Calu3 (cell line): ENCODE measurements at regions not wholly inside any gene's neighbourhood (a gene's known extent, or its start where the extent isn't known, plus 50 kb on each side); places are given as distances from the start of the nearest gene placed in this dataset.
"Not testable (repeated sequence)": the region's sequence is repeated elsewhere in the genome, so short reads cannot be mapped to it uniquely, and the experiment has no call there.

Experiments used
- BruUV-seq: library from RNA; stranded (reverse); fragments of 400-500 nt; replicated peaks from 2 replicates; lab custom pipeline; 2021; lab: Mats Ljungman, UMichigan
- CTCF ChIA-PET: fragments of 300-600 bp; sonication (Branson Sonifier 250); formaldehyde crosslinking; loops from one replicate; lab custom pipeline; 2022; ENCODE audit warnings: antibody characterized with exemption; lab: Charles Lee
- DNase-seq: peaks from one replicate; pipeline ENCODE4 v3.0.0; 2022
- H3K27ac Mint-ChIP-seq: one replicate; pipeline ENCODE4 v1.8.0; 2022; ENCODE audit warnings: mixed read lengths; ENCODE audit not compliant: unreplicated experiment
- H3K27me3 Mint-ChIP-seq: one replicate; pipeline ENCODE4 v1.8.0; 2022; ENCODE audit warnings: mixed read lengths; ENCODE audit not compliant: unreplicated experiment
- H3K36me3 Mint-ChIP-seq: one replicate; pipeline ENCODE4 v1.8.0; 2022; ENCODE audit warnings: mild to moderate bottlenecking, moderate library complexity, mixed read lengths; ENCODE audit not compliant: insufficient read depth, unreplicated experiment
- H3K4me1 Mint-ChIP-seq: one replicate; pipeline ENCODE4 v1.8.0; 2022; ENCODE audit warnings: mild to moderate bottlenecking, low read depth, mixed read lengths; ENCODE audit not compliant: unreplicated experiment
- H3K4me3 Mint-ChIP-seq: one replicate; pipeline ENCODE4 v1.8.0; 2022; ENCODE audit warnings: mild to moderate bottlenecking, low read depth, moderate library complexity, mixed read lengths; ENCODE audit not compliant: unreplicated experiment
- H3K9me3 Mint-ChIP-seq: one replicate; pipeline ENCODE4 v1.8.0; 2022; ENCODE audit warnings: low read depth, mixed read lengths; ENCODE audit not compliant: unreplicated experiment
- CTCF ChIP-seq: fragments of 200-600 bp; IDR thresholded peaks from one replicate; pipeline ENCODE4 v1.8.0; 2022; ENCODE audit warnings: antibody characterized with exemption; ENCODE audit not compliant: unreplicated experiment
- intact Hi-C: fragments of 100-400 bp; cut with micrococcal nuclease; formaldehyde crosslinking; loops from one replicate; pipeline ENCODE4 v1.10.0; 2022; ENCODE audit not compliant: unreplicated experiment

- Mint-ChIP-seq H3K27me3 (no peaks in the 10 kb centered on the region), H3K27ac (no peak overlapping the region), H3K4me1 (peaks cover 10% of the 10 kb centered on the region), H3K4me3 (no peak overlapping the region), H3K36me3 (no peaks in the 10 kb centered on the region), H3K9me3 (peaks cover 18% of the 10 kb centered on the region)
- CTCF ChIA-PET: interaction anchor here (0.7 kb wide), 2 partner anchors 430 to 632 kb away, joined by 5 to 6 read pairs; no protein-coding TSS in a partner anchor
- no TSS peak for BruUV-seq
- no peak for TF ChIP-seq CTCF
- no peak for DNase-seq
- intact Hi-C loops: no loop called here
Observed at GRCh38 chr5:142520885-142521284, 165.0 kb downstream of the FGF1 start.

- intact Hi-C loops, DNase-seq, H3K27me3 Mint-ChIP-seq, H3K4me3 Mint-ChIP-seq, H3K4me1 Mint-ChIP-seq, H3K36me3 Mint-ChIP-seq, H3K27ac Mint-ChIP-seq, BruUV-seq: not testable (repeated sequence)
- peaks cover 18% of the 10 kb centered on the region for H3K9me3 Mint-ChIP-seq
- CTCF ChIA-PET: interaction anchor here (0.7 kb wide), 1 partner anchor 429 kb away, joined by 5 read pairs; no protein-coding TSS in a partner anchor
Observed at GRCh38 chr5:142519913-142520312, 166.0 kb downstream of the FGF1 start.

GRCh38 chr5:142517840-142518239 is 168.1 kb downstream of the FGF1 start:
- no peak for DNase-seq
- no peak overlapping the region for H3K4me3 Mint-ChIP-seq
- H3K27me3 Mint-ChIP-seq: no peaks in the 10 kb centered on the region
- peaks cover 24% of the 10 kb centered on the region for H3K4me1 Mint-ChIP-seq
- CTCF ChIA-PET: interaction anchor here (1.2 kb wide), 1 partner anchor 95 kb away, joined by 3 read pairs; no protein-coding TSS in a partner anchor
- TF ChIP-seq CTCF: no peak
- peaks cover 3% of the 10 kb centered on the region for H3K36me3 Mint-ChIP-seq
- intact Hi-C loops: no loop called here
- peaks cover 11% of the 10 kb centered on the region for H3K9me3 Mint-ChIP-seq
- no TSS peak for BruUV-seq
- no peak overlapping the region for H3K27ac Mint-ChIP-seq

- BruUV-seq: no TSS peak
- CTCF ChIA-PET: interaction anchor here (1.2 kb wide), 1 partner anchor 94 kb away, joined by 3 read pairs; no protein-coding TSS in a partner anchor
- TF ChIP-seq CTCF: no peak
- Mint-ChIP-seq H3K9me3 (peaks cover 11% of the 10 kb centered on the region), H3K4me1 (peaks cover 25% of the 10 kb centered on the region), H3K36me3 (peaks cover 7% of the 10 kb centered on the region), H3K27ac (no peak overlapping the region), H3K4me3 (no peak overlapping the region), H3K27me3 (no peaks in the 10 kb centered on the region)
- DNase-seq: no peak
- intact Hi-C loops: no loop called here
Observed at GRCh38 chr5:142516732-142517131, 169.2 kb downstream of the FGF1 start.

GRCh38 chr5:142515036-142515435 is 170.9 kb downstream of the FGF1 start:
- Mint-ChIP-seq H3K9me3 (peaks cover 11% of the 10 kb centered on the region), H3K27ac (no peak overlapping the region), H3K4me1 (peaks cover 26% of the 10 kb centered on the region), H3K4me3 (no peak overlapping the region), H3K36me3 (peaks cover 7% of the 10 kb centered on the region), H3K27me3 (no peaks in the 10 kb centered on the region)
- CTCF ChIA-PET: no interaction called here
- no peak for TF ChIP-seq CTCF
- intact Hi-C loops: no loop called here
- BruUV-seq: no TSS peak
- no peak for DNase-seq
